ENCODE measurements at regions not wholly inside any gene's neighbourhood (a gene's known extent, or its start where the extent isn't known, plus 50 kb on each side); places are given as distances from the start of the nearest gene placed in this dataset.

DNA sequence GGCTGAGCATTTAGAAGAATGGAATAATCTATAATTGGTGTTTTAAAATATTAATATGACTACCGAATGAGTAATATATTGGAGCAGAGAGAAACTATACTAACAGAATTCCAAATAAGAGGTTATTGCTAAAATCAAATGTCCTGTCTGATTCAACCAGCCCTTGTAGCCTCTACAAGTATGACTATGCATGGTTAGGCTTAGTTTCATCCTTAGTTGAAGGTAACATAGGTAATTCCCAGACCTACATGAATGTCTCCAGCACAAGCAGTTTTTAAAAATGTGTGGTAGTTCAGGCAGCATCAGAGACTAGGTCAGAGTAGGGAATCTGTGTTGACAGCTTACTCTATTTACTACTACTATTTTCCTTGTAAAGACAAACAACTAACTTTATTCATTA is 51.7 kb upstream of the SLC27A6 start:
- Histone ChIP-seq H3K27me3 (ENCODE audit: insufficient read depth, poor library complexity, severe bottlenecking) (no peaks in the 10 kb centered on the region), H3K27ac (replicated peaks) (no peak overlapping the region), H3K4me3 (replicated peaks; ENCODE audit: insufficient read depth, low read length) (no peak overlapping the region)
- TF ChIP-seq GABPA (IDR thresholded peaks at IDR 0.05; ENCODE audit: low read depth) (no peak), POLR2AphosphoS5 (IDR thresholded peaks at IDR 0.05; ENCODE audit: low read depth) (no peak)
- TF ChIP-seq, protein P1, sequence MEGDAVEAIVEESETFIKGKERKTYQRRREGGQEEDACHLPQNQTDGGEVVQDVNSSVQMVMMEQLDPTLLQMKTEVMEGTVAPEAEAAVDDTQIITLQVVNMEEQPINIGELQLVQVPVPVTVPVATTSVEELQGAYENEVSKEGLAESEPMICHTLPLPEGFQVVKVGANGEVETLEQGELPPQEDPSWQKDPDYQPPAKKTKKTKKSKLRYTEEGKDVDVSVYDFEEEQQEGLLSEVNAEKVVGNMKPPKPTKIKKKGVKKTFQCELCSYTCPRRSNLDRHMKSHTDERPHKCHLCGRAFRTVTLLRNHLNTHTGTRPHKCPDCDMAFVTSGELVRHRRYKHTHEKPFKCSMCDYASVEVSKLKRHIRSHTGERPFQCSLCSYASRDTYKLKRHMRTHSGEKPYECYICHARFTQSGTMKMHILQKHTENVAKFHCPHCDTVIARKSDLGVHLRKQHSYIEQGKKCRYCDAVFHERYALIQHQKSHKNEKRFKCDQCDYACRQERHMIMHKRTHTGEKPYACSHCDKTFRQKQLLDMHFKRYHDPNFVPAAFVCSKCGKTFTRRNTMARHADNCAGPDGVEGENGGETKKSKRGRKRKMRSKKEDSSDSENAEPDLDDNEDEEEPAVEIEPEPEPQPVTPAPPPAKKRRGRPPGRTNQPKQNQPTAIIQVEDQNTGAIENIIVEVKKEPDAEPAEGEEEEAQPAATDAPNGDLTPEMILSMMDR (IDR thresholded peaks at IDR 0.05; ENCODE audit: insufficient read depth, low read length), result no peak
- DNase-seq (ENCODE audit: low read depth in 1 of 2, low spot score in 1 of 2), result no peak
